ENCODE measurements at regions not wholly inside any gene's neighbourhood (a gene's known extent, or its start where the extent isn't known, plus 50 kb on each side); places are given as distances from the start of the nearest gene placed in this dataset.

- FAIRE-seq (no peak), DNase-seq (ENCODE audit: low read depth, low spot score) (no peak)
- H3K4me1 ChIP-seq (ENCODE audit: control insufficient read depth, extremely low read depth, insufficient read depth, low read length), result no peaks in the 10 kb centered on the region
- dilution Hi-C loops (cut with MboI; ENCODE audit: extremely low pct_ligation_motif_present, low sequenced_read_pairs), result no loop called here
- no peak overlapping the region for H3K4me2 ChIP-seq (ENCODE audit: insufficient read depth, low read length)
- H3K27ac ChIP-seq (ENCODE audit: insufficient read depth, low read depth, low read length), result no peak overlapping the region
- H4K20me1 ChIP-seq (replicated peaks; ENCODE audit: control insufficient read depth, extremely low read depth, insufficient read depth, low read length), result no peaks in the 10 kb centered on the region
- TF ChIP-seq POLR2AphosphoS5 (IDR thresholded peaks at IDR 0.05; ENCODE audit: insufficient read depth, low read depth, low read length) (no peak), POLR2A (IDR thresholded peaks at IDR 0.05; ENCODE audit: low read depth, low read length) (no peak), CTCF (IDR thresholded peaks at IDR 0.05; ENCODE audit: extremely low read depth in 1 of 2, insufficient read depth in 1 of 2, low read depth in 1 of 2, low read length in 2 of 2) (no peak), MYC (IDR thresholded peaks at IDR 0.05; ENCODE audit: low read depth, low read length) (no peak), FOS (IDR thresholded peaks at IDR 0.05; ENCODE audit: borderline replicate concordance, insufficient read depth, low read length) (no peak), EZH2 (IDR thresholded peaks at IDR 0.05; ENCODE audit: borderline replicate concordance, low read depth, low read length, severe bottlenecking) (no peak), MAX (IDR thresholded peaks at IDR 0.05; ENCODE audit: insufficient read depth, insufficient read length) (no peak), GATA2 (IDR thresholded peaks at IDR 0.05; ENCODE audit: insufficient read depth, insufficient read length, low read depth, low read length) (no peak), JUN (IDR thresholded peaks at IDR 0.05; ENCODE audit: borderline replicate concordance, insufficient read depth, insufficient read length, low read depth) (no peak)
- intact Hi-C loops (cut with micrococcal nuclease), result no loop called here
- H2AFZ ChIP-seq (ENCODE audit: low read depth, low read length), result no peak overlapping the region
- no peaks in the 10 kb centered on the region for H3K27me3 ChIP-seq (ENCODE audit: control insufficient read depth in 2 of 2, insufficient read depth in 2 of 2, low read length in 2 of 2)
- H3K4me3 ChIP-seq (replicated peaks in 1 of 3; ENCODE audit: insufficient read depth in 1 of 3, low read depth in 1 of 3, low read length in 3 of 3), result no peak overlapping the region
- no peaks in the 10 kb centered on the region for H3K79me2 ChIP-seq (ENCODE audit: control insufficient read depth, insufficient read depth, low read length)
- no peaks in the 10 kb centered on the region for H3K36me3 ChIP-seq (ENCODE audit: control insufficient read depth in 2 of 2, extremely low read depth in 1 of 2, insufficient read depth in 2 of 2, low read length in 2 of 2)
- H3K9me3 ChIP-seq (replicated peaks; ENCODE audit: control insufficient read depth, insufficient read depth, low read length), result no peaks in the 10 kb centered on the region
- BruUV-seq (replicated peaks), result no TSS peak
- CTCF ChIA-PET, result interaction anchor here (1.2 to 1.3 kb wide), 2 partner anchors 8 to 1063 kb away, joined by 4 to 5 read pairs; no protein-coding TSS in a partner anchor
- H3K9me1 ChIP-seq (replicated peaks; ENCODE audit: control insufficient read depth, extremely low read depth, insufficient read depth, low read length), result no peaks in the 10 kb centered on the region
- POLR2A ChIA-PET, result no interaction called here
- H3K9ac ChIP-seq (replicated peaks; ENCODE audit: extremely low read depth, insufficient read depth, low read length), result no peak overlapping the region
These were observed 327.6 kb downstream of the ACTL7B start for GRCh38 chr9:108528231-108528630.

Data from endothelial cell of umbilical vein (primary cell).